ENCODE measurements at regions not wholly inside any gene's neighbourhood (a gene's known extent, or its start where the extent isn't known, plus 50 kb on each side); places are given as distances from the start of the nearest gene placed in this dataset.

GRCh38 chrY:10686414-10686813, 1158.7 kb downstream of the TSPY10 start:
- DNase-seq = no peak
- Histone ChIP-seq H3K23ac (ENCODE audit: low read length) (no peak overlapping the region), H3K14ac (ENCODE audit: low read length) (no peak overlapping the region), H2AFZ (ENCODE audit: insufficient read depth, low read length, poor library complexity) (no peak overlapping the region), H3K4ac (ENCODE audit: low read depth, low read length) (no peak overlapping the region), H3K36me3 (ENCODE audit: control insufficient read depth in 1 of 2, insufficient read depth in 2 of 2, low read length in 2 of 2) (no peaks in the 10 kb centered on the region), H2AK5ac (ENCODE audit: low read length) (no peak overlapping the region), H3K18ac (ENCODE audit: low read length) (no peak overlapping the region), H3K9ac (ENCODE audit: low read length) (no peak overlapping the region), H2BK5ac (ENCODE audit: low read depth, low read length, poor library complexity) (no peak overlapping the region), H3K79me1 (ENCODE audit: low read length) (no peaks in the 10 kb centered on the region), H4K8ac (ENCODE audit: low read depth, low read length) (no peak overlapping the region), H3K79me2 (ENCODE audit: control insufficient read depth, insufficient read depth, low read length, poor library complexity) (no peaks in the 10 kb centered on the region), H4K91ac (ENCODE audit: low read depth, low read length) (no peak overlapping the region), H2BK12ac (ENCODE audit: low read length) (no peak overlapping the region), H3K9me3 (ENCODE audit: insufficient read depth, low read depth, low read length) (peaks cover 13% of the 10 kb centered on the region), H3K27me3 (ENCODE audit: insufficient read depth, low read length) (no peaks in the 10 kb centered on the region), H2BK120ac (ENCODE audit: insufficient read depth, low read length, poor library complexity) (no peak overlapping the region), H3K27ac (ENCODE audit: low read depth, low read length) (no peak overlapping the region), H3K4me2 (ENCODE audit: low read length) (no peak overlapping the region), H3K4me1 (ENCODE audit: control insufficient read depth in 1 of 2, insufficient read depth in 2 of 2, low read length in 2 of 2) (no peaks in the 10 kb centered on the region), H3K4me3 (ENCODE audit: low read depth, low read length) (no peak overlapping the region), H4K12ac (ENCODE audit: low read depth, low read length) (no peak overlapping the region)
- 100% methylated on average over 5 of the region's 6 CpGs for WGBS (ENCODE audit: extremely low coverage, insufficient coverage, insufficient read length)
